ENCODE measurements at regions not wholly inside any gene's neighbourhood (a gene's known extent, or its start where the extent isn't known, plus 50 kb on each side); places are given as distances from the start of the nearest gene placed in this dataset.
A peak's percentile ranks its signal among the peaks of the same experiment; 100 is the strongest.

GRCh38 chr5:133870661-133871060 lies 97.8 kb downstream of the C5orf15 start:
- TF ChIP-seq, protein P1, sequence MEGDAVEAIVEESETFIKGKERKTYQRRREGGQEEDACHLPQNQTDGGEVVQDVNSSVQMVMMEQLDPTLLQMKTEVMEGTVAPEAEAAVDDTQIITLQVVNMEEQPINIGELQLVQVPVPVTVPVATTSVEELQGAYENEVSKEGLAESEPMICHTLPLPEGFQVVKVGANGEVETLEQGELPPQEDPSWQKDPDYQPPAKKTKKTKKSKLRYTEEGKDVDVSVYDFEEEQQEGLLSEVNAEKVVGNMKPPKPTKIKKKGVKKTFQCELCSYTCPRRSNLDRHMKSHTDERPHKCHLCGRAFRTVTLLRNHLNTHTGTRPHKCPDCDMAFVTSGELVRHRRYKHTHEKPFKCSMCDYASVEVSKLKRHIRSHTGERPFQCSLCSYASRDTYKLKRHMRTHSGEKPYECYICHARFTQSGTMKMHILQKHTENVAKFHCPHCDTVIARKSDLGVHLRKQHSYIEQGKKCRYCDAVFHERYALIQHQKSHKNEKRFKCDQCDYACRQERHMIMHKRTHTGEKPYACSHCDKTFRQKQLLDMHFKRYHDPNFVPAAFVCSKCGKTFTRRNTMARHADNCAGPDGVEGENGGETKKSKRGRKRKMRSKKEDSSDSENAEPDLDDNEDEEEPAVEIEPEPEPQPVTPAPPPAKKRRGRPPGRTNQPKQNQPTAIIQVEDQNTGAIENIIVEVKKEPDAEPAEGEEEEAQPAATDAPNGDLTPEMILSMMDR (IDR thresholded peaks at IDR 0.05): no peak
- TF ChIP-seq ZFX (IDR thresholded peaks at IDR 0.05; ENCODE audit: borderline replicate concordance): no peak
- no peak overlapping the region for H3K27ac ChIP-seq

- H3K27ac ChIP-seq: no peak overlapping the region
- TF ChIP-seq, protein P1 (IDR thresholded peaks at IDR 0.05): peak; percentile 66
- TF ChIP-seq ZFX (IDR thresholded peaks at IDR 0.05; ENCODE audit: borderline replicate concordance): no peak
These were observed 98.7 kb downstream of the C5orf15 start for GRCh38 chr5:133869519-133870335.

GRCh38 chr5:133868946-133869518 lies 99.4 kb downstream of the C5orf15 start:
- no peak overlapping the region for H3K27ac ChIP-seq
- no peak for TF ChIP-seq ZFX (IDR thresholded peaks at IDR 0.05; ENCODE audit: borderline replicate concordance)
- TF ChIP-seq, protein P1 (IDR thresholded peaks at IDR 0.05): peak; percentile 91

DNA sequence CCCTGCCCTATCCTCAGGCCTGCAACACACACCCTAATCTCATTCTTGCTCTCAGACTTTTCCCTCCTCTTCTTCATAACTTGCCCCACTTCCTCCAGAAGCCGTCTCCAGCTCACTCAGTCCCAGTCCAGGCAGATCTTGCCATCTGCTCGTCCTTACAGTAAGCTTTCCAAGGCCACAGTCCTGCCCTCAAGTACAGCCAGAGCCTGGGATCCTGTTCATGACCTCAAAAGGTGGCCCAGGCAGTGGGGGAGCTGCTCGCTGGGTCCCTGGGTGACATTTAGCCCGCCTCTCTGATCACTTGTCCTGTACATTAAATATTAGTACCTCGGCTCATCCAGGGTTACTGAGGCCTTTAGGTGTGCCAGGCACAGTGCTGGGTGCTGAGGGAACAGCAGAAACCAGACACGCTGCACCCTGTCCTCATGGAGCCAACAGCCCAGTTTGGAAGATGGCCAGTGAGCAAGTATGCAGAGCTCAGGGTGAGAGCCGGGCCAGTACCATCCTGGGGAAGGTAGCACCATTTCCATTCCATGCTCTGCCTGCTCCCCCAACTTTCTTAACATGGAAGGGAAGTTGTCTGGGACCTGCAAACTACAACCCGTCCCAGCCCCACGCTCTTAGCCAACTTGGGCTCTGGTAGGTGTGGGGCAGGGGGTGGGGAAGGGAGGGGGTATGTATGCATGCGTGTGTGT lies 100.4 kb downstream of the C5orf15 start:
- no peak overlapping the region for H3K27ac ChIP-seq
- TF ChIP-seq ZFX (IDR thresholded peaks at IDR 0.05; ENCODE audit: borderline replicate concordance): no peak
- TF ChIP-seq, protein P1 (IDR thresholded peaks at IDR 0.05): no peak

- no peak overlapping the region for H3K27ac ChIP-seq
- TF ChIP-seq, protein P1 (IDR thresholded peaks at IDR 0.05): no peak
- no peak for TF ChIP-seq ZFX (IDR thresholded peaks at IDR 0.05; ENCODE audit: borderline replicate concordance)
These were observed 101.1 kb downstream of the C5orf15 start for GRCh38 chr5:133867341-133867740.

GRCh38 chr5:133866903-133867245 lies 101.6 kb downstream of the C5orf15 start:
- TF ChIP-seq, protein P1 (IDR thresholded peaks at IDR 0.05): no peak
- no peak for TF ChIP-seq ZFX (IDR thresholded peaks at IDR 0.05; ENCODE audit: borderline replicate concordance)
- H3K27ac ChIP-seq: no peak overlapping the region
